ENCODE measurements at regions not wholly inside any gene's neighbourhood (a gene's known extent, or its start where the extent isn't known, plus 50 kb on each side); places are given as distances from the start of the nearest gene placed in this dataset.

DNA sequence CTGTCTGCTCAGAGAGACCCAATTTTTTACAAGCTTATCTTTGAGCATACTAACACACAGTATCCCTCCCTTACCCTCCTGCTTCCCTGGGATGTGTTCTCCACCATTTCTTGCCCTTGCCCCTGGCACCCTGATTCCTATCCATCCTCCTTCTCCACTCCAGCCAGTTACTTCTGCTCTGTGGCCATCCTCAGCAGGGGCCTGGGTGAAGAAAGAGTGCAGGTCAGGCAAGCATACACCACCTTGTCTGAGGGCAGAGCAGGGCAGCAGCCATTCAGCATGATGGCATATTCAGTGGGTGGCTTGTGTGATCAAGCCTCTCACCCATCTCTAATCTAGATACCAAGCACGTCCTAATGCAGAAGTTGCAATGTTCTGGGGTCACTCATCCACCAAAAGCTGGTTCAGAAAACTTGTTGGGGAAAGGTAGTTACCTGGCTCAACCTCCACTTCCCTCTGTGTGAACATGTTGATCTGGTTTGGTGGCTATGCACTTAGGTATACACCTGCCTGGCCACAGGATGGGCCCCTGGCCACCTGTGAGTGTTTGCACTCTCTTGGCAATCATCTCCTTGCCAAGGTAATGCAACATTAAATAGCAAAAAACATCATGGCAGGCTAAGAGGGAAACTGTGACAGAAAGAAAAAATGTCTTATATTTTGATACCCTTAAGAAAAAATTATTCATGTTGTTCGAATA, 900.3 kb upstream of the MIR17HG start:
- TF ChIP-seq, protein P1, sequence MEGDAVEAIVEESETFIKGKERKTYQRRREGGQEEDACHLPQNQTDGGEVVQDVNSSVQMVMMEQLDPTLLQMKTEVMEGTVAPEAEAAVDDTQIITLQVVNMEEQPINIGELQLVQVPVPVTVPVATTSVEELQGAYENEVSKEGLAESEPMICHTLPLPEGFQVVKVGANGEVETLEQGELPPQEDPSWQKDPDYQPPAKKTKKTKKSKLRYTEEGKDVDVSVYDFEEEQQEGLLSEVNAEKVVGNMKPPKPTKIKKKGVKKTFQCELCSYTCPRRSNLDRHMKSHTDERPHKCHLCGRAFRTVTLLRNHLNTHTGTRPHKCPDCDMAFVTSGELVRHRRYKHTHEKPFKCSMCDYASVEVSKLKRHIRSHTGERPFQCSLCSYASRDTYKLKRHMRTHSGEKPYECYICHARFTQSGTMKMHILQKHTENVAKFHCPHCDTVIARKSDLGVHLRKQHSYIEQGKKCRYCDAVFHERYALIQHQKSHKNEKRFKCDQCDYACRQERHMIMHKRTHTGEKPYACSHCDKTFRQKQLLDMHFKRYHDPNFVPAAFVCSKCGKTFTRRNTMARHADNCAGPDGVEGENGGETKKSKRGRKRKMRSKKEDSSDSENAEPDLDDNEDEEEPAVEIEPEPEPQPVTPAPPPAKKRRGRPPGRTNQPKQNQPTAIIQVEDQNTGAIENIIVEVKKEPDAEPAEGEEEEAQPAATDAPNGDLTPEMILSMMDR (IDR thresholded peaks at IDR 0.05; ENCODE audit: insufficient read depth, low read length) = no peak
- TF ChIP-seq SPI1 (IDR thresholded peaks at IDR 0.05; ENCODE audit: borderline replicate concordance, low read depth) = no peak
- no peak for TF ChIP-seq POLR2AphosphoS5 (IDR thresholded peaks at IDR 0.05; ENCODE audit: low read depth)
- TF ChIP-seq, protein P2, sequence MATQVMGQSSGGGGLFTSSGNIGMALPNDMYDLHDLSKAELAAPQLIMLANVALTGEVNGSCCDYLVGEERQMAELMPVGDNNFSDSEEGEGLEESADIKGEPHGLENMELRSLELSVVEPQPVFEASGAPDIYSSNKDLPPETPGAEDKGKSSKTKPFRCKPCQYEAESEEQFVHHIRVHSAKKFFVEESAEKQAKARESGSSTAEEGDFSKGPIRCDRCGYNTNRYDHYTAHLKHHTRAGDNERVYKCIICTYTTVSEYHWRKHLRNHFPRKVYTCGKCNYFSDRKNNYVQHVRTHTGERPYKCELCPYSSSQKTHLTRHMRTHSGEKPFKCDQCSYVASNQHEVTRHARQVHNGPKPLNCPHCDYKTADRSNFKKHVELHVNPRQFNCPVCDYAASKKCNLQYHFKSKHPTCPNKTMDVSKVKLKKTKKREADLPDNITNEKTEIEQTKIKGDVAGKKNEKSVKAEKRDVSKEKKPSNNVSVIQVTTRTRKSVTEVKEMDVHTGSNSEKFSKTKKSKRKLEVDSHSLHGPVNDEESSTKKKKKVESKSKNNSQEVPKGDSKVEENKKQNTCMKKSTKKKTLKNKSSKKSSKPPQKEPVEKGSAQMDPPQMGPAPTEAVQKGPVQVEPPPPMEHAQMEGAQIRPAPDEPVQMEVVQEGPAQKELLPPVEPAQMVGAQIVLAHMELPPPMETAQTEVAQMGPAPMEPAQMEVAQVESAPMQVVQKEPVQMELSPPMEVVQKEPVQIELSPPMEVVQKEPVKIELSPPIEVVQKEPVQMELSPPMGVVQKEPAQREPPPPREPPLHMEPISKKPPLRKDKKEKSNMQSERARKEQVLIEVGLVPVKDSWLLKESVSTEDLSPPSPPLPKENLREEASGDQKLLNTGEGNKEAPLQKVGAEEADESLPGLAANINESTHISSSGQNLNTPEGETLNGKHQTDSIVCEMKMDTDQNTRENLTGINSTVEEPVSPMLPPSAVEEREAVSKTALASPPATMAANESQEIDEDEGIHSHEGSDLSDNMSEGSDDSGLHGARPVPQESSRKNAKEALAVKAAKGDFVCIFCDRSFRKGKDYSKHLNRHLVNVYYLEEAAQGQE (IDR thresholded peaks at IDR 0.05; ENCODE audit: insufficient replicate concordance, low read depth) = no peak
- no peak for TF ChIP-seq GABPA (IDR thresholded peaks at IDR 0.05; ENCODE audit: low read depth)
